ENCODE measurements at regions not wholly inside any gene's neighbourhood (a gene's known extent, or its start where the extent isn't known, plus 50 kb on each side); places are given as distances from the start of the nearest gene placed in this dataset.

DNA sequence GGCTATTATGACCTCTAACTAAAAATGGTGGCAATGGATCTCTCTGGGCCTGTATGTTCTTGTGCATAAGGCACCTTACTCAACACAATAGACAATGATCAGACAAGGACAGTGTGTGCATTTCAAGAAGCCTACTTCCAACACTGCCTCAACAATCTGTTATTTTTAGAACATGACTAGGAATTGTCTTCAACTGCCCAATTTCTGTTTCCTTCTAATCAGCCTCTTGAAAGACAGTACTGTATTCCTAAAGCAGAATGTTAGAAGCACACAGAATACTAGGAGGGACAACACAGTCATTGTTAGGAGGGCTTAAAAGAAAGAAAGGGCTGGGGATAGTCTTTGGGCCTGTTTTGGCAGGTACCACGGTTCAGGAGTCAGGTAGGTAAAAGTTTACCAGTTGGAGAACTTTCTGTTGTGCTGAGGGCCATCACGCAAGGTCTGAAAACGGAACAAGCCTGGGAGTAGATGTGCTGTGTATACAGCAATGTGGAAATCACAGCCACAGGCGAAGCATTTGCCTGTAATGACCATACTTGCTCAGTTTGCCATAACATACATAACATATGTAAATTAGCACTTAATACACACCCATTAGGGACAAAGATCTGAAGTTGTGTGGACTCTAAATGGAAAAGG lies 100.8 kb upstream of the ATXN3L start:
- TF ChIP-seq CTCF (IDR thresholded peaks at IDR 0.05; ENCODE audit: low read depth, low read length, poor library complexity, severe bottlenecking) (no peak), EZH2phosphoT487 (IDR thresholded peaks at IDR 0.05; ENCODE audit: borderline replicate concordance, low read length) (no peak)
